ENCODE measurements at regions not wholly inside any gene's neighbourhood (a gene's known extent, or its start where the extent isn't known, plus 50 kb on each side); places are given as distances from the start of the nearest gene placed in this dataset.

- no peak overlapping the region for H3K4me3 ChIP-seq (ENCODE audit: insufficient read depth, low read depth, low read length)
- H3K36me3 ChIP-seq (replicated peaks; ENCODE audit: control insufficient read depth, insufficient read depth, low read length), result no peaks in the 10 kb centered on the region
- no peaks in the 10 kb centered on the region for H3K27me3 ChIP-seq (ENCODE audit: control insufficient read depth, insufficient read depth, low read length)
- no peak for DNase-seq
These were observed 166.4 kb upstream of the PTCHD1 start for GRCh38 chrX:23168291-23168690.

DNA sequence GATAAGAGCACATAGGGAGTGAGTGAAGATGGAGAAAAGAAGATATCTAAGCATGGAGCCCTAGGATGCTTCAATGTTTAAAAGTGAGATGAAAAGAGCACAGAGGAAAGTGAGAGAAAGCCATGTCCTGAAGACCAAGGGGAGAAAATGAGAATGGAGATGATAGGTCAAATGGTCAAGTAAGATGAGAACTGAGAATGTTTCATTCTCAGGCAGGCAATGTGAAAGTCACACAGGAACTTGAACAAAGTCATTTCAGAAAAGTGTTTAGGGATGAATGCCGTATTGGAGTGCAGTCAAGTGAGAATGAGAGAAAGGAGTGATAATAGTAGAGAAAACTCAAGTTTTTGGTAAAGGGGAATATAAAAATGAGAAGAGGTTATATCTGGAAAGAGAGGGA is 148.7 kb upstream of the PTCHD1 start:
- Histone ChIP-seq H3K27me3 (ENCODE audit: control insufficient read depth, insufficient read depth, low read length) (no peaks in the 10 kb centered on the region), H3K36me3 (replicated peaks; ENCODE audit: control insufficient read depth, insufficient read depth, low read length) (no peaks in the 10 kb centered on the region), H3K4me3 (ENCODE audit: insufficient read depth, low read depth, low read length) (no peak overlapping the region)
- no peak for DNase-seq

DNA sequence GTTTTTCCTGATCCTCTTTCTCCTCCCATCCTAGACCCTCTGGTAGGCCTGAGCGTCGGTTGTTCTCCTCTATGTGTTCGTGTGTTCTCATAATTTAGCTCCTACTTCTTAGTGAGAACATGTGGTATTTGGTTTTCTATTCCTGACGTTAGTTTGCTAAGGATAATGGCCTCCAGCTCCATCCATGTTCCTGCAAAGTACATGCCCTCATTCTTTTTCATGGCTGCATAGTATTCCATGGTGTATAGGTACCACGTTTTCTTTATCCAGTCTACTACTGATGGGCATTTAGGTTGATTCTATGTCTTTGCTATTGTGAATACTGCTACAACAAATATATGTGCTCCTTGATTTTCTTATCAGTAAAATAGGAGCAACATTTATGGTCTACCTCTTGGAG is 146.8 kb upstream of the PTCHD1 start:
- no peak for DNase-seq
- H3K27me3 ChIP-seq (ENCODE audit: control insufficient read depth, insufficient read depth, low read length), result no peaks in the 10 kb centered on the region
- H3K4me3 ChIP-seq (ENCODE audit: insufficient read depth, low read depth, low read length), result no peak overlapping the region
- H3K36me3 ChIP-seq (replicated peaks; ENCODE audit: control insufficient read depth, insufficient read depth, low read length), result no peaks in the 10 kb centered on the region

- no peaks in the 10 kb centered on the region for H3K27me3 ChIP-seq (ENCODE audit: control insufficient read depth, insufficient read depth, low read length)
- H3K4me3 ChIP-seq (ENCODE audit: insufficient read depth, low read depth, low read length), result no peak overlapping the region
- H3K36me3 ChIP-seq (replicated peaks; ENCODE audit: control insufficient read depth, insufficient read depth, low read length), result no peaks in the 10 kb centered on the region
- DNase-seq, result no peak
These were observed 139.6 kb upstream of the PTCHD1 start for GRCh38 chrX:23194885-23195554.

- no peaks in the 10 kb centered on the region for H3K27me3 ChIP-seq (ENCODE audit: control insufficient read depth, insufficient read depth, low read length)
- DNase-seq, result no peak
- no peak overlapping the region for H3K4me3 ChIP-seq (ENCODE audit: insufficient read depth, low read depth, low read length)
- no peaks in the 10 kb centered on the region for H3K36me3 ChIP-seq (replicated peaks; ENCODE audit: control insufficient read depth, insufficient read depth, low read length)
These were observed 138.9 kb upstream of the PTCHD1 start for GRCh38 chrX:23195761-23196160.

DNA sequence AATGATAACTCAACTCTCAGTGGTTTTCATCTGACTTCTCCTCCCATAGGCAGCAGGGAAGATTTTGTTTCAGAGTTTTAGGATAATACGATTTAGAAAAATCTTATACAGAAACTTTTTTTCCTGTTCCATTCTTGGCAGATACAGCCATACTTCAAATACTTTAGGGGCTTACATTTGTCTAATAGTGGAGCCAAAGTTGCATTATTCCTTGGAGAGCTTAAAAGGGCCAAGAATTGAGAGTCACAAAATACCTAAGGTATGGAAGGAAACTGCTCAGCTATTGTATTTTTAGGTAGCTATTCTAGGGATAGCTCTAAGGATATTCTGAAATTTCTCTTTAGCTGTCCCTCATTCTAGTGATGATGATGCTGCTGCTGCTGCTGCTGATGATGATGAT is 132.9 kb upstream of the PTCHD1 start:
- Histone ChIP-seq H3K4me3 (ENCODE audit: insufficient read depth, low read depth, low read length) (no peak overlapping the region), H3K27me3 (ENCODE audit: control insufficient read depth, insufficient read depth, low read length) (no peaks in the 10 kb centered on the region), H3K36me3 (replicated peaks; ENCODE audit: control insufficient read depth, insufficient read depth, low read length) (no peaks in the 10 kb centered on the region)
- no peak for DNase-seq

DNA sequence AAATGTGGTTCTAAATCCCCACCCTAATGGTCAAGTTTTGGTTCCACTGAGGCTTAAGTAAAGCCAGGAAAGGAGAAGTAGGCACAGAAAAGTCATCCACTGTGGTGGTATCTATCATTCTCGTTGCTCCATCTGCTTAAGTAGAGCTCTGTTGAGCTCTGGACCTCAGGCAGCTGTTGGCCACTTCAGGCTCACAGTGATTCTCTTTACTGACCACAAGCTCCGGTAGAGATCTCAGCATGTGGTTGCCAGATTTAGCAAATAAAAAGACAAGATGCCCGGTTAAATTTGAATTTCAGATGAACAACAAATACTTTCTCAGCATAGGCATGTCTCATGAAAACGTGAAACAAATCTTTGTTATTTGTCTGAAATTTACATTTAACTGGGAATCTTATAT is 132.3 kb upstream of the PTCHD1 start:
- Histone ChIP-seq H3K36me3 (replicated peaks; ENCODE audit: control insufficient read depth, insufficient read depth, low read length) (no peaks in the 10 kb centered on the region), H3K27me3 (ENCODE audit: control insufficient read depth, insufficient read depth, low read length) (no peaks in the 10 kb centered on the region), H3K4me3 (ENCODE audit: insufficient read depth, low read depth, low read length) (no peak overlapping the region)
- DNase-seq, result peak; percentile 19

GRCh38 chrX:23223169-23223568 is 111.5 kb upstream of the PTCHD1 start:
- no peaks in the 10 kb centered on the region for H3K36me3 ChIP-seq (replicated peaks; ENCODE audit: control insufficient read depth, insufficient read depth, low read length)
- no peaks in the 10 kb centered on the region for H3K27me3 ChIP-seq (ENCODE audit: control insufficient read depth, insufficient read depth, low read length)
- H3K4me3 ChIP-seq (ENCODE audit: insufficient read depth, low read depth, low read length), result no peak overlapping the region
- no peak for DNase-seq

DNA sequence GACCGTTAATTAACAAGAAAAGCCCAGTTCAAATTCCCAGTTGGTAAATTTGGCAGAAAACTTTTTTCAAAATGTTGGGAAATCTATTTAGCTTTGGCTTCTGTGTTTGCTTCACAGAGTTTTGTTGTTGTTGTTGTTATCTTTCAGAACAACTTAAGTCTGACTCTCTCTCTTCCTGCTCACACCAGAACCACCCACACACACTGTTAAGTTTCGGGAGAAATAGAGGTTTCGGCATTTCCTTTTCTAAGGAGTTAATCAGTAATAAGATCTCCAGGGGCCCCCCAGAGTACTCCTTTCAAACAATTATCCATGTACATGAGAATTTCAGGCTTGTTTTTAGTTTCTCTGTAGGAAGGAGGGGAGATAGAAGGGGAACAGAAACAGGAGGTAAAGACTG is 106.2 kb upstream of the PTCHD1 start:
- no peaks in the 10 kb centered on the region for H3K36me3 ChIP-seq (replicated peaks; ENCODE audit: control insufficient read depth, insufficient read depth, low read length)
- H3K4me3 ChIP-seq (ENCODE audit: insufficient read depth, low read depth, low read length), result no peak overlapping the region
- no peak for DNase-seq
- H3K27me3 ChIP-seq (ENCODE audit: control insufficient read depth, insufficient read depth, low read length), result no peaks in the 10 kb centered on the region

DNA sequence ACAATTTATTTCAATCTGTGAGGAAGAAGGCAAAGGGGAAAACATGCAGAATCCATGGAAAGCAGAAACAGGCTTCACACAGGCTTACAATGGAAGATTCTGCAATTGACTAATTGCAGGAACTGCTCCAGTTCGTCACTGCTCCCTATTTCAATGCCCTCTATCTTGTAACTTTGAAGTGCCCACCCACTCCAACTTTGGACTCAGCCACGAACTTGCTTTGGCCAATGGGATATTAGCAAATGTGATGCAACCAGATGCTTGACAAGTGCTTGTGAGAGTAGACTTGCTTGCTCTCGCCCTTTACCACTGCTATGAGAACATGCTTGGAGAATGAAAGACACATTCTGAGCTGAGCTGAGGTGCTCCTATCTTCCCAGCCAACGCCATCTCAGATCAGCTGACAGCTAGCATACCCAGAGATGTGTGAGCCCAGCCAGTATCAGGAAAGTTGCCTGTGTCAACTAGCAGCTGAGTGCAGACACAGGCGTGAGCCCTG is 105.7 kb upstream of the PTCHD1 start:
- no peaks in the 10 kb centered on the region for H3K36me3 ChIP-seq (replicated peaks; ENCODE audit: control insufficient read depth, insufficient read depth, low read length)
- no peaks in the 10 kb centered on the region for H3K27me3 ChIP-seq (ENCODE audit: control insufficient read depth, insufficient read depth, low read length)
- DNase-seq, result peak; percentile 4
- no peak overlapping the region for H3K4me3 ChIP-seq (ENCODE audit: insufficient read depth, low read depth, low read length)

GRCh38 chrX:23235051-23235450 is 99.6 kb upstream of the PTCHD1 start:
- Histone ChIP-seq H3K27me3 (ENCODE audit: control insufficient read depth, insufficient read depth, low read length) (no peaks in the 10 kb centered on the region), H3K4me3 (ENCODE audit: insufficient read depth, low read depth, low read length) (no peak overlapping the region), H3K36me3 (replicated peaks; ENCODE audit: control insufficient read depth, insufficient read depth, low read length) (no peaks in the 10 kb centered on the region)
- peak; percentile 14 for DNase-seq

- Histone ChIP-seq H3K27me3 (ENCODE audit: control insufficient read depth, insufficient read depth, low read length) (no peaks in the 10 kb centered on the region), H3K4me3 (ENCODE audit: insufficient read depth, low read depth, low read length) (no peak overlapping the region), H3K36me3 (replicated peaks; ENCODE audit: control insufficient read depth, insufficient read depth, low read length) (no peaks in the 10 kb centered on the region)
- DNase-seq, result no peak
These were observed 88.6 kb upstream of the PTCHD1 start for GRCh38 chrX:23246001-23246400.

- H3K4me3 ChIP-seq (ENCODE audit: insufficient read depth, low read depth, low read length), result no peak overlapping the region
- no peak for DNase-seq
- H3K36me3 ChIP-seq (replicated peaks; ENCODE audit: control insufficient read depth, insufficient read depth, low read length), result no peaks in the 10 kb centered on the region
- H3K27me3 ChIP-seq (ENCODE audit: control insufficient read depth, insufficient read depth, low read length), result no peaks in the 10 kb centered on the region
These were observed 86.5 kb upstream of the PTCHD1 start for GRCh38 chrX:23248187-23248586.

DNA sequence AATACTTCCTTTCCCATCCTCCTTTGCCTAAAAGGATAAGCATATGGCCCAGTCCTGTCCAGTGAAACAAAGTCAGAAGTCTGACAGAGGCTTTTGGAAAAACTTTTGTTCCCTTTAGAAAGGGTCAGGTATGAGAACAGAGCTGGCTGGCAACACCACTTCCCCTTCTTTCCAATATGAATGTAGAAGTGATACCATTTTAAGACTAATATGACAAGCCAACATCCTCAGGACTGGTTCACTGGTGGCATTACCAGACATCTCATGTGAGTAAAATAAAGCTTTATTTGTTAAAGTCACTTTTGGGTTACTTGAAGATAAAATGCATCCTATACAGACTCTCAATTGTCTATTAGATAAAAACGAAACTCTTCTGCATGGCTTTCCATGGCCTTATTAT is 83.6 kb upstream of the PTCHD1 start:
- Histone ChIP-seq H3K4me3 (ENCODE audit: insufficient read depth, low read depth, low read length) (no peak overlapping the region), H3K27me3 (ENCODE audit: control insufficient read depth, insufficient read depth, low read length) (no peaks in the 10 kb centered on the region), H3K36me3 (replicated peaks; ENCODE audit: control insufficient read depth, insufficient read depth, low read length) (no peaks in the 10 kb centered on the region)
- no peak for DNase-seq

- Histone ChIP-seq H3K27me3 (ENCODE audit: control insufficient read depth, insufficient read depth, low read length) (no peaks in the 10 kb centered on the region), H3K36me3 (replicated peaks; ENCODE audit: control insufficient read depth, insufficient read depth, low read length) (no peaks in the 10 kb centered on the region), H3K4me3 (ENCODE audit: insufficient read depth, low read depth, low read length) (no peak overlapping the region)
- DNase-seq, result peak; percentile 26
These were observed 70.8 kb upstream of the PTCHD1 start for GRCh38 chrX:23263892-23264291.

DNA sequence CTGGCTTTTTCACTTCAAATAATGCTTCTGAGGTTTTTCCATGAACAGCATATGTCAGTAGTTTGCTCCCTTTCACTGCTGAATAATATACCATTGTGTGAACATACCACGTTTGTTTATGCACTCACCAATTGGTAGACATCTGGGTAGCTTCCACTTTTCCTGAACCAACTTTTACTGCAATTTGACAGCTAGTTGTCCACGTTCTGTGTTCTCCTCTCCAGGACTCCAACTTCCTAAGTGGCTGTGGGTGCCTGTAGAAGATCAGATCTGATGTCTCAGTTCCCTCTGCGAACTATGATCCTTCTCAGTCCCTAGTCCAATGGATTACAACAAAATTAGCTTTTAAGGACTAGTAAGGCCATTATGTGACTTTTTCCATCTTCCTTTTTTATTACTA is 64.7 kb upstream of the PTCHD1 start:
- Histone ChIP-seq H3K36me3 (replicated peaks; ENCODE audit: control insufficient read depth, insufficient read depth, low read length) (no peaks in the 10 kb centered on the region), H3K4me3 (ENCODE audit: insufficient read depth, low read depth, low read length) (no peak overlapping the region), H3K27me3 (ENCODE audit: control insufficient read depth, insufficient read depth, low read length) (no peaks in the 10 kb centered on the region)
- DNase-seq, result no peak

All from H7 (cell line).